ENCODE measurements at regions not wholly inside any gene's neighbourhood (a gene's known extent, or its start where the extent isn't known, plus 50 kb on each side); places are given as distances from the start of the nearest gene placed in this dataset.

- peak; percentile 8; the same call in 1 of the 2 replicates for TF ChIP-seq KDM6A (CRISPR knock-in tag; IDR thresholded peaks at IDR 0.05; ENCODE audit: low read depth)
- TF ChIP-seq FOXK1 (CRISPR knock-in tag; IDR thresholded peaks at IDR 0.05; ENCODE audit: borderline replicate concordance, low read depth) = 0 out of 2 replicates have a peak, but pooled peaks have one; percentile 17
- TF ChIP-seq HNF1A (IDR thresholded peaks at IDR 0.05; ENCODE audit: low read depth) = peak; percentile 35; the same call in 1 of the 2 replicates
- TF ChIP-seq HNF1A (CRISPR knock-in tag; IDR thresholded peaks at IDR 0.05; ENCODE audit: borderline replicate concordance) = no peak
- peak; percentile 22; the same call in 1 of the 2 replicates for TF ChIP-seq BCL6 (CRISPR knock-in tag; IDR thresholded peaks at IDR 0.05)
- TF ChIP-seq JUNB (CRISPR knock-in tag; IDR thresholded peaks at IDR 0.05; ENCODE audit: borderline replicate concordance) = peak; percentile 10; the same call in 1 of the 2 replicates
- TF ChIP-seq, protein P1, sequence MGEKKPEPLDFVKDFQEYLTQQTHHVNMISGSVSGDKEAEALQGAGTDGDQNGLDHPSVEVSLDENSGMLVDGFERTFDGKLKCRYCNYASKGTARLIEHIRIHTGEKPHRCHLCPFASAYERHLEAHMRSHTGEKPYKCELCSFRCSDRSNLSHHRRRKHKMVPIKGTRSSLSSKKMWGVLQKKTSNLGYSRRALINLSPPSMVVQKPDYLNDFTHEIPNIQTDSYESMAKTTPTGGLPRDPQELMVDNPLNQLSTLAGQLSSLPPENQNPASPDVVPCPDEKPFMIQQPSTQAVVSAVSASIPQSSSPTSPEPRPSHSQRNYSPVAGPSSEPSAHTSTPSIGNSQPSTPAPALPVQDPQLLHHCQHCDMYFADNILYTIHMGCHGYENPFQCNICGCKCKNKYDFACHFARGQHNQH (CRISPR knock-in tag; IDR thresholded peaks at IDR 0.05) = 0 out of 2 replicates have a peak, but pooled peaks have one; percentile 52
- TF ChIP-seq AKAP8 (CRISPR knock-in tag; IDR thresholded peaks at IDR 0.05) = no peak
- 0 out of 2 replicates have a peak, but pooled peaks have one; percentile 27 for TF ChIP-seq ZNF7 (CRISPR knock-in tag; IDR thresholded peaks at IDR 0.05)
- TF ChIP-seq KDM5A (IDR thresholded peaks at IDR 0.05; ENCODE audit: borderline replicate concordance, low read length) = no peak
- peak; percentile 60; the same call in 1 of the 2 replicates for TF ChIP-seq FOSL1 (CRISPR knock-in tag; IDR thresholded peaks at IDR 0.05; ENCODE audit: borderline replicate concordance)
- TF ChIP-seq, protein P2, sequence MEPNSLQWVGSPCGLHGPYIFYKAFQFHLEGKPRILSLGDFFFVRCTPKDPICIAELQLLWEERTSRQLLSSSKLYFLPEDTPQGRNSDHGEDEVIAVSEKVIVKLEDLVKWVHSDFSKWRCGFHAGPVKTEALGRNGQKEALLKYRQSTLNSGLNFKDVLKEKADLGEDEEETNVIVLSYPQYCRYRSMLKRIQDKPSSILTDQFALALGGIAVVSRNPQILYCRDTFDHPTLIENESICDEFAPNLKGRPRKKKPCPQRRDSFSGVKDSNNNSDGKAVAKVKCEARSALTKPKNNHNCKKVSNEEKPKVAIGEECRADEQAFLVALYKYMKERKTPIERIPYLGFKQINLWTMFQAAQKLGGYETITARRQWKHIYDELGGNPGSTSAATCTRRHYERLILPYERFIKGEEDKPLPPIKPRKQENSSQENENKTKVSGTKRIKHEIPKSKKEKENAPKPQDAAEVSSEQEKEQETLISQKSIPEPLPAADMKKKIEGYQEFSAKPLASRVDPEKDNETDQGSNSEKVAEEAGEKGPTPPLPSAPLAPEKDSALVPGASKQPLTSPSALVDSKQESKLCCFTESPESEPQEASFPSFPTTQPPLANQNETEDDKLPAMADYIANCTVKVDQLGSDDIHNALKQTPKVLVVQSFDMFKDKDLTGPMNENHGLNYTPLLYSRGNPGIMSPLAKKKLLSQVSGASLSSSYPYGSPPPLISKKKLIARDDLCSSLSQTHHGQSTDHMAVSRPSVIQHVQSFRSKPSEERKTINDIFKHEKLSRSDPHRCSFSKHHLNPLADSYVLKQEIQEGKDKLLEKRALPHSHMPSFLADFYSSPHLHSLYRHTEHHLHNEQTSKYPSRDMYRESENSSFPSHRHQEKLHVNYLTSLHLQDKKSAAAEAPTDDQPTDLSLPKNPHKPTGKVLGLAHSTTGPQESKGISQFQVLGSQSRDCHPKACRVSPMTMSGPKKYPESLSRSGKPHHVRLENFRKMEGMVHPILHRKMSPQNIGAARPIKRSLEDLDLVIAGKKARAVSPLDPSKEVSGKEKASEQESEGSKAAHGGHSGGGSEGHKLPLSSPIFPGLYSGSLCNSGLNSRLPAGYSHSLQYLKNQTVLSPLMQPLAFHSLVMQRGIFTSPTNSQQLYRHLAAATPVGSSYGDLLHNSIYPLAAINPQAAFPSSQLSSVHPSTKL (CRISPR knock-in tag; IDR thresholded peaks at IDR 0.05) = peak; percentile 29
- 0 out of 2 replicates have a peak, but pooled peaks have one; percentile 36 for TF ChIP-seq CC2D1A (CRISPR knock-in tag; IDR thresholded peaks at IDR 0.05)
- TF ChIP-seq, protein P3, sequence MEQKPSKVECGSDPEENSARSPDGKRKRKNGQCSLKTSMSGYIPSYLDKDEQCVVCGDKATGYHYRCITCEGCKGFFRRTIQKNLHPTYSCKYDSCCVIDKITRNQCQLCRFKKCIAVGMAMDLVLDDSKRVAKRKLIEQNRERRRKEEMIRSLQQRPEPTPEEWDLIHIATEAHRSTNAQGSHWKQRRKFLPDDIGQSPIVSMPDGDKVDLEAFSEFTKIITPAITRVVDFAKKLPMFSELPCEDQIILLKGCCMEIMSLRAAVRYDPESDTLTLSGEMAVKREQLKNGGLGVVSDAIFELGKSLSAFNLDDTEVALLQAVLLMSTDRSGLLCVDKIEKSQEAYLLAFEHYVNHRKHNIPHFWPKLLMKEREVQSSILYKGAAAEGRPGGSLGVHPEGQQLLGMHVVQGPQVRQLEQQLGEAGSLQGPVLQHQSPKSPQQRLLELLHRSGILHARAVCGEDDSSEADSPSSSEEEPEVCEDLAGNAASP (CRISPR knock-in tag; IDR thresholded peaks at IDR 0.05; ENCODE audit: borderline replicate concordance) = peak; percentile 26; the same call in 1 of the 2 replicates
- peak; percentile 62; the same call in 1 of the 2 replicates for TF ChIP-seq KAT7 (CRISPR knock-in tag; IDR thresholded peaks at IDR 0.05; ENCODE audit: borderline replicate concordance)
- TF ChIP-seq RELA (CRISPR knock-in tag; IDR thresholded peaks at IDR 0.05) = no peak
- 0 out of 2 replicates have a peak, but pooled peaks have one; percentile 46 for TF ChIP-seq JUND (CRISPR knock-in tag; IDR thresholded peaks at IDR 0.05)
- 0 out of 2 replicates have a peak, but pooled peaks have one; percentile 19 for TF ChIP-seq JUN (CRISPR knock-in tag; IDR thresholded peaks at IDR 0.05)
- 0 out of 2 replicates have a peak, but pooled peaks have one; percentile 1 for TF ChIP-seq HNF4G (IDR thresholded peaks at IDR 0.05; ENCODE audit: borderline replicate concordance, low read depth, low read length)
- no peak for TF ChIP-seq HNF4G (CRISPR knock-in tag; IDR thresholded peaks at IDR 0.05; ENCODE audit: borderline replicate concordance, low read depth)
Measured at GRCh38 chr2:22056621-22057132, 932.9 kb downstream of the TDRD15 start (continued).

Data from HepG2 (cell line).